HL-60 (cell line): ENCODE measurements at regions not wholly inside any gene's neighbourhood (a gene's known extent, or its start where the extent isn't known, plus 50 kb on each side); places are given as distances from the start of the nearest gene placed in this dataset.

Experiments used
- DNase-seq, 2 experiments: peaks; one replicate each; pipeline ENCODE4 v3.0.0-alpha.2; 2010 to 2020; ENCODE audit warnings: low read depth in 1 of 2, low spot score in 1 of 2
- H3K27ac ChIP-seq: fragments of 250-450 bp; sonication (Bioruptor Pico); replicated peaks from 2 replicates; pipeline ENCODE4 v1.5.1; 2020; ENCODE audit warnings: mild to moderate bottlenecking, moderate library complexity
- H3K27me3 ChIP-seq: fragments of 250-450 bp; sonication (Bioruptor Pico); 2 replicates; pipeline ENCODE4 v1.5.1; 2021; ENCODE audit warnings: mild to moderate bottlenecking, moderate library complexity; ENCODE audit not compliant: insufficient read depth, poor library complexity, severe bottlenecking
- H3K4me3 ChIP-seq: replicated peaks from 2 replicates; pipeline ENCODE4 v1.5.1; 2011; ENCODE audit warnings: mild to moderate bottlenecking, control low read depth, low read length; ENCODE audit not compliant: insufficient read depth
- GABPA ChIP-seq: IDR thresholded peaks from 2 replicates; pipeline ENCODE4 v1.6.1; 2012; ENCODE audit warnings: low read depth
- POLR2AphosphoS5 ChIP-seq: IDR thresholded peaks from 2 replicates; pipeline ENCODE4 v1.6.1; 2012; ENCODE audit warnings: low read depth
- SPI1 ChIP-seq: IDR thresholded peaks from 2 replicates; pipeline ENCODE4 v1.6.1; 2012; ENCODE audit warnings: low read depth, mild to moderate bottlenecking, borderline replicate concordance
- TF ChIP-seq, protein P1 (sequence below): IDR thresholded peaks from 2 replicates; pipeline ENCODE4 v1.6.1; 2012; ENCODE audit warnings: low read depth; ENCODE audit not compliant: insufficient replicate concordance
- TF ChIP-seq, protein P2 (sequence below): IDR thresholded peaks from one replicate; pipeline ENCODE4 v1.5.1; 2011; ENCODE audit warnings: low read length, control low read depth, inconsistent platforms; ENCODE audit not compliant: insufficient read depth

DNA sequence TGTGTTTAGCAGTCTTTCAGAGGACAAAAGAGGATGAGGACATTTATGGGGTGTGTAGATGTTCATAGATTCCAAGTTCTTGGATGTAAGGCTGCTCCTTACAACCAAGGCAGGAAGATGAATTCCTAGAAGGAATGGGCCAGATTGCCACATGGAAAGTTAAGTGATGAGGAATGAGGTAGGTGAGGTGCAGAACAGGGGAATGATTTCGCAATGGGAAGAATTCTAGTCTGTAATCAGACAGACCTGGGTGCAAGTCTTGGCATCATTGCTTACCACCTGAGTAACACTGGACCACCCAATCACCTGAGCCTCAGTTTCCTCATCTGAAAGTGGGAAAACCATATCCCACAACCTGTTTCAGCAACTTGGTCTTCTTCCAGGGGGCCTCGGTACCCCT is 174.9 kb downstream of the IER5 start:
- TF ChIP-seq SPI1 (no peak), GABPA (no peak), POLR2AphosphoS5 (no peak)
- TF ChIP-seq, protein P1, sequence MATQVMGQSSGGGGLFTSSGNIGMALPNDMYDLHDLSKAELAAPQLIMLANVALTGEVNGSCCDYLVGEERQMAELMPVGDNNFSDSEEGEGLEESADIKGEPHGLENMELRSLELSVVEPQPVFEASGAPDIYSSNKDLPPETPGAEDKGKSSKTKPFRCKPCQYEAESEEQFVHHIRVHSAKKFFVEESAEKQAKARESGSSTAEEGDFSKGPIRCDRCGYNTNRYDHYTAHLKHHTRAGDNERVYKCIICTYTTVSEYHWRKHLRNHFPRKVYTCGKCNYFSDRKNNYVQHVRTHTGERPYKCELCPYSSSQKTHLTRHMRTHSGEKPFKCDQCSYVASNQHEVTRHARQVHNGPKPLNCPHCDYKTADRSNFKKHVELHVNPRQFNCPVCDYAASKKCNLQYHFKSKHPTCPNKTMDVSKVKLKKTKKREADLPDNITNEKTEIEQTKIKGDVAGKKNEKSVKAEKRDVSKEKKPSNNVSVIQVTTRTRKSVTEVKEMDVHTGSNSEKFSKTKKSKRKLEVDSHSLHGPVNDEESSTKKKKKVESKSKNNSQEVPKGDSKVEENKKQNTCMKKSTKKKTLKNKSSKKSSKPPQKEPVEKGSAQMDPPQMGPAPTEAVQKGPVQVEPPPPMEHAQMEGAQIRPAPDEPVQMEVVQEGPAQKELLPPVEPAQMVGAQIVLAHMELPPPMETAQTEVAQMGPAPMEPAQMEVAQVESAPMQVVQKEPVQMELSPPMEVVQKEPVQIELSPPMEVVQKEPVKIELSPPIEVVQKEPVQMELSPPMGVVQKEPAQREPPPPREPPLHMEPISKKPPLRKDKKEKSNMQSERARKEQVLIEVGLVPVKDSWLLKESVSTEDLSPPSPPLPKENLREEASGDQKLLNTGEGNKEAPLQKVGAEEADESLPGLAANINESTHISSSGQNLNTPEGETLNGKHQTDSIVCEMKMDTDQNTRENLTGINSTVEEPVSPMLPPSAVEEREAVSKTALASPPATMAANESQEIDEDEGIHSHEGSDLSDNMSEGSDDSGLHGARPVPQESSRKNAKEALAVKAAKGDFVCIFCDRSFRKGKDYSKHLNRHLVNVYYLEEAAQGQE: no peak
- TF ChIP-seq, protein P2, sequence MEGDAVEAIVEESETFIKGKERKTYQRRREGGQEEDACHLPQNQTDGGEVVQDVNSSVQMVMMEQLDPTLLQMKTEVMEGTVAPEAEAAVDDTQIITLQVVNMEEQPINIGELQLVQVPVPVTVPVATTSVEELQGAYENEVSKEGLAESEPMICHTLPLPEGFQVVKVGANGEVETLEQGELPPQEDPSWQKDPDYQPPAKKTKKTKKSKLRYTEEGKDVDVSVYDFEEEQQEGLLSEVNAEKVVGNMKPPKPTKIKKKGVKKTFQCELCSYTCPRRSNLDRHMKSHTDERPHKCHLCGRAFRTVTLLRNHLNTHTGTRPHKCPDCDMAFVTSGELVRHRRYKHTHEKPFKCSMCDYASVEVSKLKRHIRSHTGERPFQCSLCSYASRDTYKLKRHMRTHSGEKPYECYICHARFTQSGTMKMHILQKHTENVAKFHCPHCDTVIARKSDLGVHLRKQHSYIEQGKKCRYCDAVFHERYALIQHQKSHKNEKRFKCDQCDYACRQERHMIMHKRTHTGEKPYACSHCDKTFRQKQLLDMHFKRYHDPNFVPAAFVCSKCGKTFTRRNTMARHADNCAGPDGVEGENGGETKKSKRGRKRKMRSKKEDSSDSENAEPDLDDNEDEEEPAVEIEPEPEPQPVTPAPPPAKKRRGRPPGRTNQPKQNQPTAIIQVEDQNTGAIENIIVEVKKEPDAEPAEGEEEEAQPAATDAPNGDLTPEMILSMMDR: no peak
- DNase-seq: no peak
- H3K4me3 ChIP-seq: no peak overlapping the region
- H3K27ac ChIP-seq: no peak overlapping the region
- H3K27me3 ChIP-seq: no peaks in the 10 kb centered on the region

DNA sequence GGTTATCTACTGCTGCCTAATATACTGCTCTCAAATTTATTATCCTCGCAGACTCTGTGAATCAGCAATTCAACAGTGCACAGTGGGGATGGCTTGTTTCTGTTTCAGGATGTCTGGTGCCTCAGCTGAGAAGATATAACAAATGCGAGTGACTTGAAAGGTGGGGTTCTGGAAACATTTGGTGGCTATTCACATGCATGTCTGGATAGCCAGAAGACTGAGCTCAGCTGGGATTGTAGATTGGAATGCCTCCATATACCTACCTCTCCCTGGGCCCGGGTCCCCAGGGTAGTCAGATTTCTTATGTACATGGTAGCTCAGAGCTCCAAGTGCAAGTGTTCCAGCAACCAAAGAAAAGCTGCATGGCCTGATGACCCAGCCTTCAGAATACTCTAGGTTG is 176.3 kb downstream of the IER5 start:
- DNase-seq: no peak
- H3K27me3 ChIP-seq: no peaks in the 10 kb centered on the region
- TF ChIP-seq, protein P2: no peak
- TF ChIP-seq POLR2AphosphoS5 (no peak), GABPA (no peak), SPI1 (no peak)
- TF ChIP-seq, protein P1: no peak
- H3K27ac ChIP-seq: no peak overlapping the region
- no peak overlapping the region for H3K4me3 ChIP-seq

DNA sequence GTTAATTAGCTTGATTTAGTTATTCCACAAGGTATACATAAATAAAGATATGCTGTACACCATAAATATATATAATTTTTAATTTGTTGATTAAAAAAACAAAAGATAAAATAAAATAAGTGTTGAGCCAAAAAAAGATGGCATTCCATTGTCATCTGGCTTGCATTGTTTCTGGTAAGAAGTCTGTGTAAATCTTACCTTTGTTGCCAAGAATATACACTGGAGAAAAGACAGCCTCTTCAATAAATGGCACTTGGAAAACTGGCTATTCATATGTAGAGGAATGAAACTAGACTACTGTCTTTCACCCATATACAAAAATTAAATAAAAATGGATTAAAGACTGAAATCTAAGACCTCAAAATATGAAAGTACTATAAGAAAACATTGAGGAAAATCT is 196.5 kb downstream of the IER5 start:
- DNase-seq: no peak
- Histone ChIP-seq H3K27me3 (no peaks in the 10 kb centered on the region), H3K27ac (no peak overlapping the region), H3K4me3 (no peak overlapping the region)
- no peak for TF ChIP-seq POLR2AphosphoS5
- TF ChIP-seq, protein P2: no peak
- no peak for TF ChIP-seq SPI1
- TF ChIP-seq, protein P1: no peak
- TF ChIP-seq GABPA: no peak
